Left kidney (tissue), 1 donor: ENCODE measurements at regions not wholly inside any gene's neighbourhood (a gene's known extent, or its start where the extent isn't known, plus 50 kb on each side); places are given as distances from the start of the nearest gene placed in this dataset.
A peak's percentile ranks its signal among the peaks of the same experiment; 100 is the strongest.
"Not testable (repeated sequence)": the region's sequence is repeated elsewhere in the genome, so short reads cannot be mapped to it uniquely, and the experiment has no call there.

Experiments
- DNase-seq: peaks from one replicate; pipeline ENCODE4 v3.0.0-alpha.2; 2013

- no peak for DNase-seq
Measured at GRCh38 chr4:162839814-162840213, 326.9 kb downstream of the NAF1 start.

GRCh38 chr4:162838671-162839070 is 328.0 kb downstream of the NAF1 start:
- DNase-seq: no peak

GRCh38 chr4:162837679-162838078 is 329.0 kb downstream of the NAF1 start:
- no peak for DNase-seq

DNA sequence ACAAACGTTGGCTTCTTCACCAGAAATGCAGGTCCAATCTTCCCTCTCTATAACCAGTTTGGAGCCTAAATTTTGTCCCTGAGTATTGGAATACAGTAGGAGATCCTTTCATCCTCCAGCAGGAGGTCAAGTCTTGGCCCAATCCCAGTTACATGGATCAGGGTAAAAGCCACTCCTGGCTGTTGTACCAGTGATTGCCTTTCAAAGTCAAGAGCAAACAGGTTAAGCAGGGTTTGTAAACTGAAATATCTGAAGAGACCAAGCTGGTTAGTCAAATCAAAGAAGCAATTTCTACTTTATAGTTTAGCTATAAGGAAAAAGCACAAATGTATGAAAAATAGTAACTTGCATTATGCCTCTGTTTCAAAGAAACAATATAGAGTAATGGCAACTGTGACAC is 329.4 kb downstream of the NAF1 start:
- DNase-seq: no peak

DNA sequence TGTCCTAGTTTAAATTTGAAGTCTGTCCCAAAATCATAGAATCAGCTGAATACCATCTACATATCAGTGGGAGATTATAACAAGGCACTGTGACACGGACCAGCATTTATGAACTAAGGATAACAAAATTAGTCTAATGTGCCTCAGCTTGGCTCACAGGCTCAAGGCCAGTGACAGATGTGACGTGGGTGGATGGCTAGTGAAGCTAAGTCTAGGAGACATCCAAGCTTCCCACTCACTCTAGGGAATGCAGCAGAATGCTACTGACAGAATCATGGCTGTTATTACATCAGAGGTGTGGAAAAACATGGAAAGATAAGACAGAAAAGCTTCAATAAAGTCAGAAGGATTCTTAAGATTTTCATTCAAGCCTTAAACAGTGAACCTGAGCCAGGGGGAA is 329.9 kb downstream of the NAF1 start:
- no peak for DNase-seq

DNA sequence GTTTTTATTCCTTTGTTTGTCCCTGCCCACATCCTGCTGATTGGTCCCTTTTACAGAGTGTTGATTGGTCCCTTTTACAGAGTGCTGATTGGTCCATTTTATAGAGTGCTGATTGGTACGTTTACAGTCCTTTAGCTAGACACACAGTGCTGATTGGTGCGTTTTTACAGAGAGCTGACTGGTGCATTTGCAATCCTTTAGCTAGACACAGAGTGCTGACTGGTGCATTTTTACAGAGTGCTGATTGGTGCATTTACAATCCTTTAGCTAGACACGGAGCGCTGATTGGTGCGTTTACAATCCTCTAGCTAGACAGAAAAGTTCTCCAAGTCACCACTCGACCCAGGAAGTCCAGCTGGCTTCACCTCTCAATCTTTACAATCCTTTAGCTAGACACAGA is 330.4 kb downstream of the NAF1 start:
- not testable (repeated sequence) for DNase-seq

GRCh38 chr4:162830899-162831298 is 335.8 kb downstream of the NAF1 start:
- DNase-seq: no peak

GRCh38 chr4:162817374-162817773 is 349.3 kb downstream of the NAF1 start:
- DNase-seq: not testable (repeated sequence)

DNA sequence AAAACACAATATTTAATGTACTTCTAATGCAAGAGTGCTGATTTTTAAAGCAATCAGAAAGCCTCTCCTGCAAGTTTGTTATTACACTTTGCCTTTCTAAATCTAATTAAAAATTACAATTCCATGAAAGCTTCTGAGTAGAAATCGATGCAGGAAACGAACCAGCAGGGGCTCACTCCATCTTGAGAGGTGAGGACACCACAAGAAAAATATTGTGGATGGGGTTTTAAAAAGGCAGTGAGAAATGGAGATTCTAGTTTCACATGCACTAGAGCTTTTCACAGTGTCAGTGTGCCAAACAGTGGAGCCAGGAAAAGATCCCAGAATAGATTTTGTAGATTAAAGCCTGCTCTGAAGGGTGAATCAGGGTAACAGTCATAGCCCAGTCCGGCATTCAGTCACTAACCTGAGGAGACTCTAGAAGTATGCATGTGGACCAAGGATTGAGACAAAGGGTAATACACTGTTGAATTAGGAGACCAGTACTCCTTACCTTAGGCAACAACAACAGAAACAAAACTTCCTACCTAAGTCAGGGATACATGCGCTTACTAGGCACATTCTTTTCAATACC is 362.3 kb downstream of the NAF1 start:
- DNase-seq: no peak

- no peak for DNase-seq
Measured at GRCh38 chr4:162803378-162803777, 363.3 kb downstream of the NAF1 start.

GRCh38 chr4:162797108-162797507 is 369.6 kb downstream of the NAF1 start:
- DNase-seq: no peak

DNA sequence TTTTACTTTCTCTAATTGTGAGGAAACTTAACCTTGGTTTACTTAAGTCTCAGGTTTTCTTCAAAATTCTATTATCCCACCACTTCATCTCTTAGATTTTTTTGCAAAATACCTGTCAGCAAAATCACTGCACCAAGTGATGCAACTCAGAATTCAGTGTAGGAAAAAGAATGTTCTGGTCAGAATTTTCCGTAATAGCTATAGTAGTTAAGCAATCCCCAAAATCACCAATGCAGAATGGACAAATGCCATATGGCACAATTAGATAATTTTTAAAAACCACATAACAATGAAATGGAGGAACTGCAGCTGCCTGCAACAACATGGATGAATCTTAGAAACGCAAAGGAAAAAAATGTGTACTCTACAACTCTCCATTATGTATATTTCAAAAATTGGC is 373.1 kb downstream of the NAF1 start:
- DNase-seq: no peak

DNA sequence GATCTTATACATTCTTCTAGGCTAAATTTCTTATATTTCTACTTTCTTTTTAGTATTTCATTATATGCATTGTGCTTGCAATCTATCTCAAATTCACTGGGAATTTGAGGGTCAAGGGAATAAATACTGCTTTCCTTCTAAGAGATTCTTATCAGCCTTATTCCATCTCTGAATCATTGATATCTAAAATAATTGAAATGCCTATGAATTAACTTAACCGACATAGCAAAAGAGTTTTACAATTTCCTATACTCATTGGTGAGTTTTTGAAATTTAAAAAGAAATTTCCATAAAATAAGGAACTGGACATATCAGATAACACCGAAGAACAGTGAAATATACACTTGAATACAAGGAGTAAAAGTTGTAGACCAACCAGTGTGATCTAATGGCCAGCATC is 373.7 kb downstream of the NAF1 start:
- no peak for DNase-seq

DNA sequence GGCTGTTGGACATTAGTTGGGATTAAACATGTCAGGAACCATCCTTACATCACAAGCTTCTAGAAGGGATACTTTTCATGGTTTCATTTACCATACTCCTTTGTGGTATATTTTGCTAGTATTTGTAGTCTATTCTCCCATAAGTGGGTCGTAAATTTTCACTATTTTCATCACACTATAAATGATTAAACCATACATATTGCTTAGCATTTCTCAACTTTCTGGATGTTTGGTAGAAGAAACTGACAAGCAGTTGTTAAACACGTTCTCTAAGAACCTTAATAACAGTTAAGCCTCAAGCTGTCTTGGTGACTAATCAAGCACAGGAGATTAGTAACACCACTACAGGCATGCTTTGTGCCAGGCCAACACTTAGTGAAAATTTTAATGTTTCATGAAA is 375.5 kb downstream of the NAF1 start:
- DNase-seq: no peak

- no peak for DNase-seq
Measured at GRCh38 chr4:162787120-162787519, 379.6 kb downstream of the NAF1 start.

- DNase-seq: peak; percentile 20
Measured at GRCh38 chr4:162782778-162783525, 383.7 kb downstream of the NAF1 start.

- no peak for DNase-seq
Measured at GRCh38 chr4:162782096-162782777, 384.5 kb downstream of the NAF1 start.

- DNase-seq: no peak
Measured at GRCh38 chr4:162770761-162771490, 395.8 kb downstream of the NAF1 start.

DNA sequence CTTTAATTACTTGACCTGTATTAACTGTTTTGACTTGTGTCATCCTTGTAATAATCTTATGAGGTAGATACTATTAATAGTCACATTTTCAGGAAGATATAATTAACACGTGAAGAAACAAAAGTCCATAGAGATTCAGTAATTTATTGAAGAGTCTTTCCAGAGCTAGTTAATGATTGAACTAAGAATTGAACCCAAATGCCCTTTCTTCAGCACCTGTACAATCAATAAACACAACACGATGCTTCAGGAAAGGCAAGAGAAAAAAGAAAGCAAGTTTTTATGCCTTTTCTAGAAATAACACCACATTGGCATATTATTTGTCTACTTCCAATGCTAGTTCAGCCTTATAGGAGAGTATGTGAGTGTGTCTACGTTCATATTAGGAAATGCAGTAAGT is 399.6 kb downstream of the NAF1 start:
- no peak for DNase-seq

DNA sequence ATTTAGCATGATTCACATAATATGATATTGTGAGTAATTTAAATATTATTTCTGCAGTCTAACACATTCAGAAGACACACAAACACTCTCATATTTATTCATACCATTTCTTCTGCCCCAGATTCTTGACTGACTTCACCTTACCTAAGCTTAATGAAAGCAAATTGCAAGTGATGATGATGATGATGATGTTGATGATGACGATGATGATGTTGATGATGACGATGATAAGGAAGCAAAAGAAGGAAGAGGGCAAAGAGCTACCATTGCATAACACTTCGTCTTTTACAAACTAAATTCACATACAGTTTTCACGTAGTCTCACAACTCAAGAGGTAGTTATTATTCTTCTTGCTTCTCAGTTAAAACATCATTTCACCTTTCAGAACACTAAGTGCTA is 404.7 kb downstream of the NAF1 start:
- DNase-seq: no peak

DNA sequence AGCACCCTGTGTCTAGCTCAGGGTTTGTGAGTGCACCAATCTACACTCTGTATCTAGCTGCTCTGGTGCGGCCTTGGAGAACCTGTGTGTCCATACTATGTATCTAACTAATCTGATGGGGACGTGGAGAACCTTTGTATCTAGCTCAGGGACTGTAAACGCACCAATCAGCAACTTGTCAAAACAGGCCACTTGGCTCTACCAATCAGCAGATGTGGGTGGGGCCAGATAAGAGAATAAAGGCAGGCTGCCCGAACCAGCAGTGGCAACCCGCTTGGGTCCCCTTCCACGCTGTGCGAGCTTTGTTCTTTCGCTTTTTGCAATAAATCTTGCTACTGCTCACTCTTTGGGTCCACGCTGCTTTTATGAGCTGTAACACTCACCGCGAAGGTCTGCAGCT is 426.5 kb downstream of the NAF1 start:
- not testable (repeated sequence) for DNase-seq

- not testable (repeated sequence) for DNase-seq
Measured at GRCh38 chr4:162739596-162739995, 427.1 kb downstream of the NAF1 start.

GRCh38 chr4:162732876-162733275 is 433.8 kb downstream of the NAF1 start:
- DNase-seq: no peak
